GM12875 (cell line): ENCODE measurements at regions not wholly inside any gene's neighbourhood (a gene's known extent, or its start where the extent isn't known, plus 50 kb on each side); places are given as distances from the start of the nearest gene placed in this dataset.
A peak's percentile ranks its signal among the peaks of the same experiment; 100 is the strongest.

ENCODE experiments used
- H3K4me3 ChIP-seq: one replicate; pipeline ENCODE4 v1.5.1; 2011; ENCODE audit warnings: low read depth, low read length, control low read depth
- TF ChIP-seq, protein P1 (sequence below): IDR thresholded peaks from 2 replicates; pipeline ENCODE4 v1.5.1; 2011; ENCODE audit warnings: low read depth, mild to moderate bottlenecking, control low read depth, inconsistent platforms, low read length, moderate library complexity, borderline replicate concordance; ENCODE audit not compliant: insufficient read depth

DNA sequence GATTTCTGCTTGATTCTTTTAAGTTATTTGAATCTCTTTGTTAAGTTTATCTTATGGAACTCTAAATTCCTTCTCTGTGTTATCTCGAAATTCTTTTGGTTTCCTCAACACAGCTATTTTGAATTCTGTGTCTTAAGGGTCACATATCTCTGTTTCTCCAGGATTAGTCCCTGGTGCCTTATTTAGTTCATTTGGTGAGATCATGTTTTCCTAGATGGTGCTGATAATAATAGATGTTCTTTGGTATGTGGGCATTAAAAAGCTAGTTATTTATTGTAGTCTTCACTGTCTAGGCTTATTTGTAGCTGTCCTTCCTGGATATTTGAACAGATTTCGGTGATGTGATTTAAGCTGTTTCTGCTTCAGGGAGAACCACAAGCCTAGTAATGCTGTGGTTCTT, 615.6 kb upstream of the NECTIN3 start:
- TF ChIP-seq, protein P1, sequence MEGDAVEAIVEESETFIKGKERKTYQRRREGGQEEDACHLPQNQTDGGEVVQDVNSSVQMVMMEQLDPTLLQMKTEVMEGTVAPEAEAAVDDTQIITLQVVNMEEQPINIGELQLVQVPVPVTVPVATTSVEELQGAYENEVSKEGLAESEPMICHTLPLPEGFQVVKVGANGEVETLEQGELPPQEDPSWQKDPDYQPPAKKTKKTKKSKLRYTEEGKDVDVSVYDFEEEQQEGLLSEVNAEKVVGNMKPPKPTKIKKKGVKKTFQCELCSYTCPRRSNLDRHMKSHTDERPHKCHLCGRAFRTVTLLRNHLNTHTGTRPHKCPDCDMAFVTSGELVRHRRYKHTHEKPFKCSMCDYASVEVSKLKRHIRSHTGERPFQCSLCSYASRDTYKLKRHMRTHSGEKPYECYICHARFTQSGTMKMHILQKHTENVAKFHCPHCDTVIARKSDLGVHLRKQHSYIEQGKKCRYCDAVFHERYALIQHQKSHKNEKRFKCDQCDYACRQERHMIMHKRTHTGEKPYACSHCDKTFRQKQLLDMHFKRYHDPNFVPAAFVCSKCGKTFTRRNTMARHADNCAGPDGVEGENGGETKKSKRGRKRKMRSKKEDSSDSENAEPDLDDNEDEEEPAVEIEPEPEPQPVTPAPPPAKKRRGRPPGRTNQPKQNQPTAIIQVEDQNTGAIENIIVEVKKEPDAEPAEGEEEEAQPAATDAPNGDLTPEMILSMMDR, result no peak
- H3K4me3 ChIP-seq, result no peak overlapping the region

- H3K4me3 ChIP-seq, result no peak overlapping the region
- TF ChIP-seq, protein P1, result 0 out of 2 replicates have a peak, but pooled peaks have one; percentile 4
These were observed 615.0 kb upstream of the NECTIN3 start for GRCh38 chr3:110456438-110457138.

- TF ChIP-seq, protein P1, result no peak
- no peak overlapping the region for H3K4me3 ChIP-seq
These were observed 614.1 kb upstream of the NECTIN3 start for GRCh38 chr3:110457508-110457907.

DNA sequence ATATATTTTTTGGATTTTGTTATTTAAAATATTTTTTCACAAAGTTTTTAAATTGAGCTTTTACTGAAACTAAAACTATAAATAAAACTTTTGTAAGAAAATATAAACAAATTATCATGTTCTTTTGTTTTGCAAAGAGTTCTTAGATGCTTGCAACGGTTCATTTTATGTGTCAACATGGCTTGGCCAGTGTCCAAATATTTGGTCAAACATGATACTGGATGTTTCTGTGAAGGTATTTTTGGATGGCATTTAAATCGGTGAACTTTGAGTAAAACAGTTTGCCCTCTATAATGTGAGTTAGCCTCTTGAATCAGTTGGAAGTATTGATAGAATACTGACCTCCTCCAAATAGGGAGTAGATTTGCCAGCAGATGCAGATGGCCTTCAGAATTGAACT, 612.6 kb upstream of the NECTIN3 start:
- TF ChIP-seq, protein P1, result no peak
- H3K4me3 ChIP-seq, result no peak overlapping the region

- no peak overlapping the region for H3K4me3 ChIP-seq
- TF ChIP-seq, protein P1, result no peak
These were observed 601.3 kb upstream of the NECTIN3 start for GRCh38 chr3:110470310-110470709.

DNA sequence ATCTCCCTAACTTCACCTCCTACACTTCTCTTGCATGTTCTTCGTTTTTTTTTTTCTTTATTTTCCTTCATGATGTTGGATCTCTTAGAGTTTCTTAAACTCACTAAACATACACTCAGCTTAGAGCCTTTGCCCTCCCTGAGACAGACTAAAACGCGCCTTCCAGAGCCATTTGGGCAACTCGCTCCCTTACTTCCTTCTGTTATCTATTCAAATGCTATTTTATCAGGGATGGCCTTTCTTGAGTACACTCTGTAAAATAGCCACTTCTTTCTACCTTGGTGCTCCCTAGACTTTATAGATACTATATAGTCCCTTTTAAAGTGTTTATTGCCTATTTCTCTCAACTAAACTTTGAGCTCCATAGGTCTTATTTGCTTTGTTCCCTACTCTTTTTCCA, 598.2 kb upstream of the NECTIN3 start:
- TF ChIP-seq, protein P1, result no peak
- no peak overlapping the region for H3K4me3 ChIP-seq

- TF ChIP-seq, protein P1, result no peak
- H3K4me3 ChIP-seq, result no peak overlapping the region
These were observed 597.2 kb upstream of the NECTIN3 start for GRCh38 chr3:110474397-110474796.
